ENCODE measurements at regions not wholly inside any gene's neighbourhood (a gene's known extent, or its start where the extent isn't known, plus 50 kb on each side); places are given as distances from the start of the nearest gene placed in this dataset.
"Not testable (repeated sequence)": the region's sequence is repeated elsewhere in the genome, so short reads cannot be mapped to it uniquely, and the experiment has no call there.

DNA sequence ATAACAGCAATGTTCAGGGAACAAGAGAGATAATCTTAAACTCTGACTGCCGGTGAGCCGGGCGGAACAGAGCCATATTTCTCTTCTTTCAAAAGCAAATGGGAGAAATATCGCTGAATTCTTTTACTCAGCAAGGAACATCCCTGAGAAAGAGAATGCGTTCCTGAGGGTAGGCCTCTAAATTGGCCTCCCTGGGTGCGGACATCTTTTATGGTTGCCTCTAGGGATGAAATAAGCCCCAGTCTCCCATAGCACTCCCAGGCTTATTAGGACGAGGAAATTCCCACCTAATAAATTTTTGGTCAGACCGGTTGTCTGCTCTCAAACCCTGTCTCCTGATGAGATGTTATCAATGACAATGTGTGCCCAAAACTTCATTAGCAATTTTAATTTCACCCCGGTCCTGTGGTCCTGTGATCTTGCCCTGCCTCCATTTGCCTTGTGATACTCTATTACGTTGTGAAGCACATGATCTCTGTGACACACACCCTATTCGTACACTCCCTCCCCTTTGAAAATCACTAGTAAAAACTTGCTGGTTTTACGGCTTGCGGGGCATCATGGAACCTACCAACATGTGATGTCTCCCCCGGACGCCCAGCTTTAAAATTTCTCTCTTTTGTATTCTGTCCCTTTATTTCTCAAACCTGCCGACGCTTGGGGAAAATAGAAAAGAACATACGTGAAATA, 249.4 kb downstream of the RPL10L start:
- TF ChIP-seq, protein P1, sequence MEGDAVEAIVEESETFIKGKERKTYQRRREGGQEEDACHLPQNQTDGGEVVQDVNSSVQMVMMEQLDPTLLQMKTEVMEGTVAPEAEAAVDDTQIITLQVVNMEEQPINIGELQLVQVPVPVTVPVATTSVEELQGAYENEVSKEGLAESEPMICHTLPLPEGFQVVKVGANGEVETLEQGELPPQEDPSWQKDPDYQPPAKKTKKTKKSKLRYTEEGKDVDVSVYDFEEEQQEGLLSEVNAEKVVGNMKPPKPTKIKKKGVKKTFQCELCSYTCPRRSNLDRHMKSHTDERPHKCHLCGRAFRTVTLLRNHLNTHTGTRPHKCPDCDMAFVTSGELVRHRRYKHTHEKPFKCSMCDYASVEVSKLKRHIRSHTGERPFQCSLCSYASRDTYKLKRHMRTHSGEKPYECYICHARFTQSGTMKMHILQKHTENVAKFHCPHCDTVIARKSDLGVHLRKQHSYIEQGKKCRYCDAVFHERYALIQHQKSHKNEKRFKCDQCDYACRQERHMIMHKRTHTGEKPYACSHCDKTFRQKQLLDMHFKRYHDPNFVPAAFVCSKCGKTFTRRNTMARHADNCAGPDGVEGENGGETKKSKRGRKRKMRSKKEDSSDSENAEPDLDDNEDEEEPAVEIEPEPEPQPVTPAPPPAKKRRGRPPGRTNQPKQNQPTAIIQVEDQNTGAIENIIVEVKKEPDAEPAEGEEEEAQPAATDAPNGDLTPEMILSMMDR (IDR thresholded peaks at IDR 0.05): not testable (repeated sequence)
- not testable (repeated sequence) for TF ChIP-seq NFE2L1 (CRISPR knock-in tag; IDR thresholded peaks at IDR 0.05); NR2C2 (CRISPR knock-in tag; IDR thresholded peaks at IDR 0.05); CBFB (CRISPR knock-in tag; IDR thresholded peaks at IDR 0.05; ENCODE audit: low read depth); FOXJ3 (CRISPR knock-in tag; IDR thresholded peaks at IDR 0.05; ENCODE audit: borderline replicate concordance); TCF7 (CRISPR knock-in tag; IDR thresholded peaks at IDR 0.05; ENCODE audit: low read depth); SP1 (CRISPR knock-in tag; conservative IDR thresholded peaks at IDR 0.05); TEAD4 (CRISPR knock-in tag; IDR thresholded peaks at IDR 0.05); ESRRA (CRISPR knock-in tag; IDR thresholded peaks at IDR 0.05; ENCODE audit: borderline replicate concordance); NR3C1 (CRISPR knock-in tag; conservative IDR thresholded peaks at IDR 0.05; ENCODE audit: low read depth)
- TF ChIP-seq, protein P2, sequence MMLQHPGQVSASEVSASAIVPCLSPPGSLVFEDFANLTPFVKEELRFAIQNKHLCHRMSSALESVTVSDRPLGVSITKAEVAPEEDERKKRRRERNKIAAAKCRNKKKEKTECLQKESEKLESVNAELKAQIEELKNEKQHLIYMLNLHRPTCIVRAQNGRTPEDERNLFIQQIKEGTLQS (CRISPR knock-in tag; conservative IDR thresholded peaks at IDR 0.05): not testable (repeated sequence)
- TF ChIP-seq, protein P3, sequence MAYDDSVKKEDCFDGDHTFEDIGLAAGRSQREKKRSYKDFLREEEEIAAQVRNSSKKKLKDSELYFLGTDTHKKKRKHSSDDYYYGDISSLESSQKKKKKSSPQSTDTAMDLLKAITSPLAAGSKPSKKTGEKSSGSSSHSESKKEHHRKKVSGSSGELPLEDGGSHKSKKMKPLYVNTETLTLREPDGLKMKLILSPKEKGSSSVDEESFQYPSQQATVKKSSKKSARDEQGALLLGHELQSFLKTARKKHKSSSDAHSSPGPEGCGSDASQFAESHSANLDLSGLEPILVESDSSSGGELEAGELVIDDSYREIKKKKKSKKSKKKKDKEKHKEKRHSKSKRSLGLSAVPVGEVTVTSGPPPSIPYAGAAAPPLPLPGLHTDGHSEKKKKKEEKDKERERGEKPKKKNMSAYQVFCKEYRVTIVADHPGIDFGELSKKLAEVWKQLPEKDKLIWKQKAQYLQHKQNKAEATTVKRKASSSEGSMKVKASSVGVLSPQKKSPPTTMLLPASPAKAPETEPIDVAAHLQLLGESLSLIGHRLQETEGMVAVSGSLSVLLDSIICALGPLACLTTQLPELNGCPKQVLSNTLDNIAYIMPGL (CRISPR knock-in tag; IDR thresholded peaks at IDR 0.05): not testable (repeated sequence)
- TF ChIP-seq, protein P4, sequence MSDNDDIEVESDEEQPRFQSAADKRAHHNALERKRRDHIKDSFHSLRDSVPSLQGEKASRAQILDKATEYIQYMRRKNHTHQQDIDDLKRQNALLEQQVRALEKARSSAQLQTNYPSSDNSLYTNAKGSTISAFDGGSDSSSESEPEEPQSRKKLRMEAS (CRISPR knock-in tag; IDR thresholded peaks at IDR 0.05): not testable (repeated sequence)
